VCaP (cell line): ENCODE measurements at regions not wholly inside any gene's neighbourhood (a gene's known extent, or its start where the extent isn't known, plus 50 kb on each side); places are given as distances from the start of the nearest gene placed in this dataset.
"Not testable (repeated sequence)": the region's sequence is repeated elsewhere in the genome, so short reads cannot be mapped to it uniquely, and the experiment has no call there.

Source experiments
- H3K27ac ChIP-seq: fragments of 450-650 bp; 2 replicates; pipeline ENCODE4 v1.5.1; 2017
- TF ChIP-seq, protein P1 (sequence below): fragments of 450-650 bp; conservative IDR thresholded peaks from 2 replicates; pipeline ENCODE4 v1.5.1; 2017; ENCODE audit warnings: mild to moderate bottlenecking, moderate library complexity

DNA sequence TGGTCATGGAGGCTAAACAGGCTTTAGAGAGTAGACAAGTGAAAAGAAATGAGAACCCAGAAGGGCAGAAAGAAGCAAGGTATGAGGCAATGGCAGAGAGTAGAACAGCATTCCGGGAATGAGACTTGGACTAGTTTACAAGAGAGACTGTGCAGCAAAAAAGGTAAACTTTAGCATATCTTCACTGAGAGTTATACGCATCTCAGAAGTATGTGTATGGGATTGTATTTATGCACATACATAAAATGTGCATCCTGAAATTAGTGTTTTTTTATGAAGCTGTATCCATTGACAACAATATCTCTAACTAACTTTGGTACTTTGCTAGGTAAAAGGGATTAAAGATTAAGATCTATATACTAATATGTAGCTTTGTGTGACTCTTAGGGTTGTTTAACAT, 753.6 kb downstream of the BCKDHB start:
- TF ChIP-seq, protein P1, sequence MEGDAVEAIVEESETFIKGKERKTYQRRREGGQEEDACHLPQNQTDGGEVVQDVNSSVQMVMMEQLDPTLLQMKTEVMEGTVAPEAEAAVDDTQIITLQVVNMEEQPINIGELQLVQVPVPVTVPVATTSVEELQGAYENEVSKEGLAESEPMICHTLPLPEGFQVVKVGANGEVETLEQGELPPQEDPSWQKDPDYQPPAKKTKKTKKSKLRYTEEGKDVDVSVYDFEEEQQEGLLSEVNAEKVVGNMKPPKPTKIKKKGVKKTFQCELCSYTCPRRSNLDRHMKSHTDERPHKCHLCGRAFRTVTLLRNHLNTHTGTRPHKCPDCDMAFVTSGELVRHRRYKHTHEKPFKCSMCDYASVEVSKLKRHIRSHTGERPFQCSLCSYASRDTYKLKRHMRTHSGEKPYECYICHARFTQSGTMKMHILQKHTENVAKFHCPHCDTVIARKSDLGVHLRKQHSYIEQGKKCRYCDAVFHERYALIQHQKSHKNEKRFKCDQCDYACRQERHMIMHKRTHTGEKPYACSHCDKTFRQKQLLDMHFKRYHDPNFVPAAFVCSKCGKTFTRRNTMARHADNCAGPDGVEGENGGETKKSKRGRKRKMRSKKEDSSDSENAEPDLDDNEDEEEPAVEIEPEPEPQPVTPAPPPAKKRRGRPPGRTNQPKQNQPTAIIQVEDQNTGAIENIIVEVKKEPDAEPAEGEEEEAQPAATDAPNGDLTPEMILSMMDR, result no peak

DNA sequence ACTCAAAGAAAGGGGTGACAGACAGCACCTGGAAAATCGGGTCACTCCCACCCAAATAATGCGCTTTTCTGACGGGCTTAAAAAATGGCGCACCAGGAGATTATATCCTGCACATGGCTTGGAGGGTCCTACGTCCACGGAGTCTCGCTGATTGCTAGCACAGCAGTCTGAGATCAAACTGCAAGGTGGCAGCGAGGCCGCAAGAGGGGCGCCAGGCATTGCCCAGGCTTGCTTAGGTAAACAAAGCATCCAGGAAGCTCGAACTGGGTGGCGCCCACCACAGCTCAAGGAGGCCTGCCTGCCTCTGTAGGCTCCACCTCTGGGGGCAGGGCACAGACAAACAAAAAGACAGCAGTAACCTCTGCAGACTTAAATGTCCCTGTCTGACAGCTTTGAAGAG, 741.5 kb downstream of the BCKDHB start:
- not testable (repeated sequence) for H3K27ac ChIP-seq

More for the DNA sequence above, 753.6 kb downstream of the BCKDHB start:
- no peak overlapping the region for H3K27ac ChIP-seq

DNA sequence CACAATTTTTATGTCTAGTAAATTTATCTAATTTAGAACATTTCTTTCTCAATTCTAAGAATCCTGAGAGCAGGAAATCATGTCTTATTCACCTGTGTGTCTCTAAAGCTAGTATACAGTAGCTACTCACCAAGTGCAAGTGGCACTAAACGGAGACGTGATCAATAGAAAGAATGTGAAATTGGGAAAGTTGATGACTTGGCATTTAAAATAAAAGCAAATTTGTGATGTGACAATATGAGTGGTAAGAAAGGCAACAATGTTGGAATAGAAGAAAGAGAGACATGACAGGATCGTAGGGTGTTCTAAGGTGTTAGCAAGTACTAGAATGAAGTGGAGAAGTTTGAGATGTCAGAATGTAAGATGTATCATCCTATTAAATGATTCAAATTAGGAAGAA, 725.9 kb downstream of the BCKDHB start:
- TF ChIP-seq, protein P1, result no peak
- no peak overlapping the region for H3K27ac ChIP-seq

DNA sequence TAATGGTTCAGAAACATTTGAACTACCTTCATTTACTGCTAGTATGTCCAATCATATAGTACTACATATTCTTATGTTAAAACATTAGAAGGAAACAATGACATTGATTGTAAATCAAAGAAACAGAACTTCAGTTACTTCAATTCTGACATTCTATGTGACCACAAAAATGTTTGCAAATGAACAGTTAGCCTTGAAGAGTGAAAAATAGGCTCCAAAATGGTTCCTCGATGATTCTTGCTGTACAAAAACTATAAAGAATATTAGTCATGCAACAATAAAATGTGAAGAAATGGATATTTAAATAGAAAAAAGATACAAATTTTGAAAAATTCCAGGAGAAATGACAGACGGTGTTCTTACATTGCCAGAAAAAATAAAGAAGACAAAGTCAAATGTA, 686.9 kb downstream of the BCKDHB start:
- H3K27ac ChIP-seq, result no peak overlapping the region
- TF ChIP-seq, protein P1, result no peak

DNA sequence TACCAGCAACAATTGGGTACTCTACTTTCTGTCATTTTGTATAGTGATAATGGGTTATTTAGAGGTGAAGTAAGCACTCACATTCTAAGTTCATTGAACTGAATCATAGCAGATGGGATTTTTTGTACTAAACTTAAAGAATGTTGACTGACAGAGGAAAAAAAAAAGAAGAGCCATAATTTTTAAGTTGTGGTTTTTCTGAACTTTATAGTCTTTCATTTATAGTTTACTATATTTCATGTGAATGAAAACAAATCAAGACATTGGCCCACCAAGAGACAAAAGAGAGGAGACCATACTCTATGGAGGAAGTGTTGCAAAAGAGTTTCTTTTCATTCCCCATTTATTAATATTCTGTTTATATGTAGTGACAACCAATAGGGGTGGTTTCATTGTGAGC, 685.7 kb downstream of the BCKDHB start:
- no peak overlapping the region for H3K27ac ChIP-seq
- TF ChIP-seq, protein P1, result no peak

DNA sequence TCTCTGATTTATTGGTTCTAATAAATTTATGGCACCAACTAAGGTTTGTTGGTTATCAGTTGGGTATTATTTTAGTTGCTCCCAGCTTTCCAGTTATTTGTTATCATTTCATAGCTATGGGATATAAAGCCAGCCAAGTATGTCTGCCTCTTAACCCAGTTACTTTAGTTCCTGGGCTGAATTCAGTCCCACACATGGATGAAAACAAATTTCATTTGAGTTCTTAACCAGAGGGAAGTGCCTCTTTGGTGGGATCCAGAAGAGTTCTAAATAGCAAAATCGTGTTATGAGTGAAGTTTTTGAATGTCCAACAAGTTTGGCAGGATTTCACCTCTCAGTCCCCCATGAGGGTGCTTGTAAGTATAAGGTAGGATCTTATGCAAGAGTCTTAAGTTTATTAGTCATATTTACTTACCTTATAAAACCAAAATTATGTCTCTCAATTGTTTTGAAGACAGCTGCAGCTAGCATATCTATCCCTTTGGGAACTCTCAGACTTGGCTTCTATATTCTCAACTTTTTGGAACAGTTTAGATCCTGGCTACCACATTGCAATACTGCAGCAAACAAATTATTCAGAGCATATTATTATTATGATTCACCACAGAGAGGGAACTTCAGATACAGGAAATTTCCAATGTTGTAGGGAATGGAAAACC, 683.6 kb downstream of the BCKDHB start:
- no peak overlapping the region for H3K27ac ChIP-seq

DNA sequence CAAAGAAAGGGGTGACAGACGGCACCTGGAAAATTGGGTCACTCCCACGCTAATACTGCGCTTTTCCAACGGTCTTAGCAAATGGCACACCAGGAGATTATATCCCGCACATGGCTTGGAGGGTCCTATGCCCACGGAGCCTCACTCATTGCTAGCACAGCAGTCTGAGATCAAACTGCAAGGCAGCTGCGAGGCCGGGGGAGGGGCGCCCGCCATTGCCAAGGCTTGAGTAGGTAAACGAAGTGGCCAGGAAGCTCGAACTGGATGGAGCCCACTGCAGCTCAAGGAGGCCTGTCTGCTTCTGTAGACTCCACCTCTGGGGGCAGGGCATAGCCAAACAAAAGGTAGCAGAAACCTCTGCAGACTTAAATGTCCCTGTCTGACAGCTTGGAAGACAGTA, 676.8 kb downstream of the BCKDHB start:
- H3K27ac ChIP-seq, result not testable (repeated sequence)

More for the DNA sequence above, 683.6 kb downstream of the BCKDHB start:
- TF ChIP-seq, protein P1, result no peak

DNA sequence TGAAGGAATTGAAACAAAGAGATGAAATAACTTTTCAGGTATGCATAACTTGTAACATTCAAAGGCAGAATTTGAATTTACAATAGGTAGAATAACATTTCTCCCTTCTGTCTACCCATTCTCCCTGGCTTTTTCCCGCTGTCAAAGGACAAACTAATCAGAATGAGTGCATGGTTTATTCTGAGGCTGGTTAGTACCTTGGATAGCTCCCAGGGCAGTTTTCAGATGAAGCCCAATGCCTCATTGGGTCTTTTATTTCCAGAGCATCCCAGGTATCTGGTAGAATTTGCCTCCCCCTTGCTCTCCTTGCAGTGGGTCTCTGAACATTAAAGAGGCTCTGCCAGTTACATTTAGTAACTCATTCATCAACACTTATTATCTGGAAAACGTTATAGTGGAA, 665.5 kb downstream of the BCKDHB start:
- peak overlapping the region; percentile 48; the same call in 1 of the 2 replicates for H3K27ac ChIP-seq
- TF ChIP-seq, protein P1, result no peak

DNA sequence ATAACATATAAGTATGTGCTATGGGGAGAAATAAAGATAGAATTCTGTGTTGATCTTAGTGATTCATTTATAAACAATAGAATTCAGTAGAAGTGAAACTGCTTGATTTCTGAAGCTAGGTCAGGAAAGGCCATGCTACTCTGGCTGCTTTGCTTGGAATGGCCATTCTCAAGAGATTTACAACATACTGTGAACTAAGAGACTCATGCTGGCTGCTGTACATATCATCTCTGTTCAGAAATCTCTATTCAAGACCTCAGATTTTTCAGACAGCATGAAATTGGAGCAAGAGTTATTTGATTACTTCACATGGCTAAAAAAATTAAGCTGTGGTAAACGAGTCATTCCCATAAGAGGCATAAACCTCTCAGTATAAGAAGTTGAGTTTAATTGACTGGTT, 662.6 kb downstream of the BCKDHB start:
- TF ChIP-seq, protein P1, result no peak
- H3K27ac ChIP-seq, result no peak overlapping the region
